WTC11 (cell line): ENCODE measurements at regions not wholly inside any gene's neighbourhood (a gene's known extent, or its start where the extent isn't known, plus 50 kb on each side); places are given as distances from the start of the nearest gene placed in this dataset.

ENCODE experiments used
- ATF3 ChIP-seq: sonication (generic); formaldehyde crosslinking; conservative IDR thresholded peaks from 2 replicates; pipeline ENCODE4 v1.8.1; 2022; ENCODE audit warnings: mild to moderate bottlenecking, missing genetic modification reagents
- CTCF ChIP-seq: fragments of 200-600 bp; IDR thresholded peaks from 2 replicates; pipeline ENCODE4 v1.8.0; 2022; ENCODE audit warnings: antibody characterized with exemption
- E2F1 ChIP-seq: sonication (generic); formaldehyde crosslinking; IDR thresholded peaks from 2 replicates; pipeline ENCODE4 v1.8.0; 2022; ENCODE audit warnings: mild to moderate bottlenecking, missing genetic modification reagents
- ELF4 ChIP-seq: sonication (generic); formaldehyde crosslinking; IDR thresholded peaks from 2 replicates; pipeline ENCODE4 v1.8.1; 2022; ENCODE audit warnings: low read depth, mild to moderate bottlenecking, moderate library complexity, missing genetic modification reagents
- ESRRA ChIP-seq: sonication (generic); formaldehyde crosslinking; IDR thresholded peaks from 2 replicates; pipeline ENCODE4 v1.8.1; 2022; ENCODE audit warnings: mild to moderate bottlenecking, missing genetic modification reagents, borderline replicate concordance
- FOXK1 ChIP-seq: sonication (generic); formaldehyde crosslinking; IDR thresholded peaks from 2 replicates; pipeline ENCODE4 v1.8.0; 2022; ENCODE audit warnings: mild to moderate bottlenecking, moderate library complexity, missing genetic modification reagents
- MAX ChIP-seq: sonication (generic); formaldehyde crosslinking; IDR thresholded peaks from 2 replicates; pipeline ENCODE4 v1.8.0; 2022; ENCODE audit warnings: mild to moderate bottlenecking, missing genetic modification reagents
- NR1H2 ChIP-seq: sonication (generic); formaldehyde crosslinking; IDR thresholded peaks from 2 replicates; pipeline ENCODE4 v1.9.0; 2021; ENCODE audit warnings: mild to moderate bottlenecking, moderate library complexity, missing genetic modification reagents
- NR3C1 ChIP-seq: sonication (generic); formaldehyde crosslinking; conservative IDR thresholded peaks from 2 replicates; pipeline ENCODE4 v1.8.1; 2023; ENCODE audit warnings: low read depth, mild to moderate bottlenecking, missing genetic modification reagents
- TEAD4 ChIP-seq: sonication (generic); formaldehyde crosslinking; IDR thresholded peaks from 2 replicates; pipeline ENCODE4 v1.8.0; 2022; ENCODE audit warnings: mild to moderate bottlenecking, missing genetic modification reagents
- USF2 ChIP-seq: sonication (generic); formaldehyde crosslinking; IDR thresholded peaks from 2 replicates; pipeline ENCODE4 v1.8.1; 2023; ENCODE audit warnings: mild to moderate bottlenecking, missing genetic modification reagents, moderate library complexity
- TF ChIP-seq, protein P1 (sequence below): sonication (generic); formaldehyde crosslinking; IDR thresholded peaks from 2 replicates; pipeline ENCODE4 v1.8.1; 2023; ENCODE audit warnings: mild to moderate bottlenecking, missing genetic modification reagents, borderline replicate concordance
- TF ChIP-seq, protein P2 (sequence below): sonication (generic); formaldehyde crosslinking; IDR thresholded peaks from 2 replicates; pipeline ENCODE4 v1.8.1; 2023; ENCODE audit warnings: mild to moderate bottlenecking, missing genetic modification reagents, moderate library complexity

DNA sequence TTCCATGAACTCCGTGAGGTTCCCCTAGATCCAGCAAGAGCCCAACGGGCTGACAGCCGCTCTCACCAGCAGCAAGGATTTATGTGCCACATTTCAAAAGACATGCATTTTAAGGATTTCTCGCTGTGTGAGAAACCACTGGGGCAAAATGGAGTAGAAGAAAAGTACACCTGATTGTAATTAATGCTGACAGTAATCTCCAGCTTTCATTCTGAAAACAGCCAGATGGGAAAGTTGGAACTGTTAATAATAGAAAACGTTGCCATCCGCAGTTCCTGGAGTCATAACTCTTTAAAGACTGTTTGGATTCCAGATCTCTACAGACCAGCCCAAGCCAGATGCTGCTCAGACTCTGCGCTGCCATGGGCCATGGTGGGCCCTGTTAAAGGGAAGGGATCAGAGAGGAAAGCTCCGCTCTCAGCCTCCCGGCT, 216.9 kb upstream of the GLI3 start:
- TF ChIP-seq NR3C1 (no peak), CTCF (no peak), MAX (CRISPR knock-in tag) (no peak), FOXK1 (CRISPR knock-in tag) (no peak), ESRRA (CRISPR knock-in tag) (no peak), TEAD4 (no peak), USF2 (CRISPR knock-in tag) (no peak), ATF3 (CRISPR knock-in tag) (no peak), ELF4 (no peak), E2F1 (no peak), NR1H2 (no peak)
- TF ChIP-seq, protein P1, sequence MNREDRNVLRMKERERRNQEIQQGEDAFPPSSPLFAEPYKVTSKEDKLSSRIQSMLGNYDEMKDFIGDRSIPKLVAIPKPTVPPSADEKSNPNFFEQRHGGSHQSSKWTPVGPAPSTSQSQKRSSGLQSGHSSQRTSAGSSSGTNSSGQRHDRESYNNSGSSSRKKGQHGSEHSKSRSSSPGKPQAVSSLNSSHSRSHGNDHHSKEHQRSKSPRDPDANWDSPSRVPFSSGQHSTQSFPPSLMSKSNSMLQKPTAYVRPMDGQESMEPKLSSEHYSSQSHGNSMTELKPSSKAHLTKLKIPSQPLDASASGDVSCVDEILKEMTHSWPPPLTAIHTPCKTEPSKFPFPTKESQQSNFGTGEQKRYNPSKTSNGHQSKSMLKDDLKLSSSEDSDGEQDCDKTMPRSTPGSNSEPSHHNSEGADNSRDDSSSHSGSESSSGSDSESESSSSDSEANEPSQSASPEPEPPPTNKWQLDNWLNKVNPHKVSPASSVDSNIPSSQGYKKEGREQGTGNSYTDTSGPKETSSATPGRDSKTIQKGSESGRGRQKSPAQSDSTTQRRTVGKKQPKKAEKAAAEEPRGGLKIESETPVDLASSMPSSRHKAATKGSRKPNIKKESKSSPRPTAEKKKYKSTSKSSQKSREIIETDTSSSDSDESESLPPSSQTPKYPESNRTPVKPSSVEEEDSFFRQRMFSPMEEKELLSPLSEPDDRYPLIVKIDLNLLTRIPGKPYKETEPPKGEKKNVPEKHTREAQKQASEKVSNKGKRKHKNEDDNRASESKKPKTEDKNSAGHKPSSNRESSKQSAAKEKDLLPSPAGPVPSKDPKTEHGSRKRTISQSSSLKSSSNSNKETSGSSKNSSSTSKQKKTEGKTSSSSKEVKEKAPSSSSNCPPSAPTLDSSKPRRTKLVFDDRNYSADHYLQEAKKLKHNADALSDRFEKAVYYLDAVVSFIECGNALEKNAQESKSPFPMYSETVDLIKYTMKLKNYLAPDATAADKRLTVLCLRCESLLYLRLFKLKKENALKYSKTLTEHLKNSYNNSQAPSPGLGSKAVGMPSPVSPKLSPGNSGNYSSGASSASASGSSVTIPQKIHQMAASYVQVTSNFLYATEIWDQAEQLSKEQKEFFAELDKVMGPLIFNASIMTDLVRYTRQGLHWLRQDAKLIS (CRISPR knock-in tag): no peak
- TF ChIP-seq, protein P2, sequence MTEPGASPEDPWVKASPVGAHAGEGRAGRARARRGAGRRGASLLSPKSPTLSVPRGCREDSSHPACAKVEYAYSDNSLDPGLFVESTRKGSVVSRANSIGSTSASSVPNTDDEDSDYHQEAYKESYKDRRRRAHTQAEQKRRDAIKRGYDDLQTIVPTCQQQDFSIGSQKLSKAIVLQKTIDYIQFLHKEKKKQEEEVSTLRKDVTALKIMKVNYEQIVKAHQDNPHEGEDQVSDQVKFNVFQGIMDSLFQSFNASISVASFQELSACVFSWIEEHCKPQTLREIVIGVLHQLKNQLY (CRISPR knock-in tag): no peak
